ENCODE measurements at regions not wholly inside any gene's neighbourhood (a gene's known extent, or its start where the extent isn't known, plus 50 kb on each side); places are given as distances from the start of the nearest gene placed in this dataset.

GRCh38 chr2:83784947-83785346, 674.1 kb downstream of the SUCLG1 start:
- Histone ChIP-seq H3K79me2 (ENCODE audit: control insufficient read depth, insufficient read depth, low read length) (peaks cover 25% of the 10 kb centered on the region; the same call in 2 of the 3 replicates), H2AFZ (ENCODE audit: low read depth, low read length) (peak overlapping the region; percentile 69), H3K4me3 (no peak overlapping the region), H3K9ac (ENCODE audit: insufficient read depth in 1 of 2, low read depth in 2 of 2, low read length in 2 of 2) (no peak overlapping the region), H4K20me1 (replicated peaks; ENCODE audit: control insufficient read depth, insufficient read depth, low read length) (no peaks in the 10 kb centered on the region), H3K9me1 (ENCODE audit: control insufficient read depth, insufficient read depth, low read length) (no peaks in the 10 kb centered on the region), H3K4me2 (ENCODE audit: insufficient read depth, low read length) (no peak overlapping the region; the same call in 1 of the 2 replicates), H3K9me3 (replicated peaks; ENCODE audit: control insufficient read depth, insufficient read depth, low read depth, low read length) (no peaks in the 10 kb centered on the region), H3K27ac (ENCODE audit: extremely low read depth, low read depth, low read length) (peak overlapping the region; percentile 52; the same call in 2 of the 3 replicates), H3K4me1 (replicated peaks in 1 of 2; ENCODE audit: control insufficient read depth in 2 of 2, insufficient read depth in 2 of 2, low read length in 2 of 2) (peaks cover 5 to 13% of the 10 kb centered on the region in 2 experiments; a peak in 3 of 5 replicates), H3K27me3 (ENCODE audit: control insufficient read depth in 2 of 2, insufficient read depth in 2 of 2, low read length in 2 of 2) (no peaks in the 10 kb centered on the region), H3K36me3 (ENCODE audit: control insufficient read depth, insufficient read depth, low read length) (no peaks in the 10 kb centered on the region)
- intact Hi-C loops (cut with micrococcal nuclease) (loop anchor here (10.0 kb wide), 1 partner anchor 190 kb away; no protein-coding TSS in a partner anchor), in situ Hi-C loops (cut with MboI) (no loop called here)
- DNase-seq (ENCODE audit: extremely low read depth in 1 of 4, low spot score in 3 of 4) (peak in 1 of 4 experiments; percentile 12), ATAC-seq (peak; percentile 32), FAIRE-seq (peak; percentile 32)
- 0% methylated on average over 1 of the region's 1 CpG for WGBS (ENCODE audit: insufficient coverage, low coverage, missing lambda C conversion rate)
- POLR2A ChIA-PET, result no interaction called here
- TF ChIP-seq ZNF124 (CRISPR knock-in tag; IDR thresholded peaks at IDR 0.05), result no peak
- 0 out of 2 replicates have a peak, but pooled peaks have one; percentile 13 for TF ChIP-seq ZNF592 (IDR thresholded peaks at IDR 0.05)
- CTCF ChIA-PET (ENCODE audit: low intra/inter-chr PET ratio), result no interaction called here
- BruUV-seq (replicated peaks), result no TSS peak
